ENCODE measurements at regions not wholly inside any gene's neighbourhood (a gene's known extent, or its start where the extent isn't known, plus 50 kb on each side); places are given as distances from the start of the nearest gene placed in this dataset.

GRCh38 chr13:47110141-47110540 lies 213.3 kb upstream of the HTR2A start:
- TF ChIP-seq CTCF (optimal IDR thresholded peaks at IDR 0.05 in 1 of 3, IDR thresholded peaks at IDR 0.05 in 1 of 3, conservative IDR thresholded peaks at IDR 0.05 in 1 of 3; ENCODE audit: extremely low read depth in 1 of 3, insufficient read depth in 2 of 3, low read length in 3 of 3): no peak
- TF ChIP-seq EZH2 (IDR thresholded peaks at IDR 0.05; ENCODE audit: low read length): no peak
